ENCODE measurements at regions not wholly inside any gene's neighbourhood (a gene's known extent, or its start where the extent isn't known, plus 50 kb on each side); places are given as distances from the start of the nearest gene placed in this dataset.

- TF ChIP-seq CTCF (conservative IDR thresholded peaks at IDR 0.05; ENCODE audit: low read depth, low read length) (no peak), EZH2phosphoT487 (IDR thresholded peaks at IDR 0.05; ENCODE audit: borderline replicate concordance, low read length) (no peak)
Observed at GRCh38 chr2:145623136-145623535, 1103.2 kb upstream of the ZEB2 start.

All from PC-3 (cell line).